ENCODE measurements at regions not wholly inside any gene's neighbourhood (a gene's known extent, or its start where the extent isn't known, plus 50 kb on each side); places are given as distances from the start of the nearest gene placed in this dataset.
"Not testable (repeated sequence)": the region's sequence is repeated elsewhere in the genome, so short reads cannot be mapped to it uniquely, and the experiment has no call there.

- no peak for DNase-seq
Measured at GRCh38 chr16:88325976-88326375, 56.8 kb upstream of the ZNF469 start.

GRCh38 chr16:88326611-88327485 lies 55.9 kb upstream of the ZNF469 start:
- no peak for DNase-seq

GRCh38 chr16:88327561-88328312 lies 55.0 kb upstream of the ZNF469 start:
- no peak for DNase-seq

GRCh38 chr16:88328313-88328980 lies 54.3 kb upstream of the ZNF469 start:
- no peak for DNase-seq

GRCh38 chr16:88329726-88330700 lies 52.7 kb upstream of the ZNF469 start:
- DNase-seq: no peak

GRCh38 chr16:88330971-88331890 lies 51.5 kb upstream of the ZNF469 start:
- DNase-seq: no peak

GRCh38 chr16:88331989-88332920 lies 50.5 kb upstream of the ZNF469 start:
- DNase-seq: no peak

GRCh38 chr16:88332921-88333825 lies 49.6 kb upstream of the ZNF469 start:
- DNase-seq: not testable (repeated sequence)
